ENCODE measurements at regions not wholly inside any gene's neighbourhood (a gene's known extent, or its start where the extent isn't known, plus 50 kb on each side); places are given as distances from the start of the nearest gene placed in this dataset.

DNA sequence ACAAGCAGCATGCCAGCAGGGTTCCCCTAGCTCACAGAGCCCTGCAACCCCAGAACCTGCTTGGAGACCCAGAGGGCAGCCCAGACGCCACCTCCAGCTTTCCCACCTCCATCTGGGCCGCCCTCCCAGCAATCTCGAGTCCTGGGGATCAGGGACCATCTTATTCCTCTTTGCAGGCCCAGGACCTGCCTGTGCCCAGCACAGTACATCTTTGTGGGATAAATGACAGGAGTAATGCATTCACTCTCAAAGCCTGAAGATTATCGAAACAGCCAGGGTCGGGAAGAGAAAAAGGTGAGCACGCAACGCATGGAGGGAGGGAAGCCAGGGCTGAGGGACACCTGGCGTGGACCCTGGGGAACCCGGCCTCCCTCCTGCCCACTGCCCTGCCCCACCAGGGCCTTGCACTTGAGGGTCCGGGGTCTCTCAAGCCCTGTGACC, 144.1 kb downstream of the NDUFA10 start:
- no peak for DNase-seq (ENCODE audit: low read depth in 1 of 2, low spot score in 1 of 2)
- no peak for TF ChIP-seq JUND (IDR thresholded peaks at IDR 0.05; ENCODE audit: low read depth)
- in situ Hi-C loops (cut with HindIII; ENCODE audit: low pct_unique_long_range_greater_than_20kb, low sequenced_read_pairs) = no loop called here

DNA sequence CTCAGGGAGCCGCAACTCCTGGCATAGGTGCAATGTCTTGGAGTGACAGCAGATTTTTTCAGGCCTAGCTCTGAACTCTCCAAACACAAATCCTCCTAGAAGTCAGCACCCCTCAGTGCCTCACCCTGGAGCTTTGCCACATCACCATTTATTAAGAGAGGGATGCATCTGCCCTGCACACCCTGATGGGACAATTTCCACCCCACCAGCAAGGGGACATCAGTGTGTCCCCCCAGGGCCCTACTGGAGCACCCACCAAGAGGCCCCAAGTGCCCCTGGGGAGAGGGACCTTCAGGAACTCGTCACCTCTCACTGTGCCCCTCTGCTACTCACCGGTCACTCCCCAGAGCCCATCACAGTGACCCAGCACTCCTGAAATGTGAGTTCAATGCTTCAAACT, 144.7 kb downstream of the NDUFA10 start:
- no peak for TF ChIP-seq JUND (IDR thresholded peaks at IDR 0.05; ENCODE audit: low read depth)
- no peak for DNase-seq (ENCODE audit: low read depth in 1 of 2, low spot score in 1 of 2)
- in situ Hi-C loops (cut with HindIII; ENCODE audit: low pct_unique_long_range_greater_than_20kb, low sequenced_read_pairs) = no loop called here

DNA sequence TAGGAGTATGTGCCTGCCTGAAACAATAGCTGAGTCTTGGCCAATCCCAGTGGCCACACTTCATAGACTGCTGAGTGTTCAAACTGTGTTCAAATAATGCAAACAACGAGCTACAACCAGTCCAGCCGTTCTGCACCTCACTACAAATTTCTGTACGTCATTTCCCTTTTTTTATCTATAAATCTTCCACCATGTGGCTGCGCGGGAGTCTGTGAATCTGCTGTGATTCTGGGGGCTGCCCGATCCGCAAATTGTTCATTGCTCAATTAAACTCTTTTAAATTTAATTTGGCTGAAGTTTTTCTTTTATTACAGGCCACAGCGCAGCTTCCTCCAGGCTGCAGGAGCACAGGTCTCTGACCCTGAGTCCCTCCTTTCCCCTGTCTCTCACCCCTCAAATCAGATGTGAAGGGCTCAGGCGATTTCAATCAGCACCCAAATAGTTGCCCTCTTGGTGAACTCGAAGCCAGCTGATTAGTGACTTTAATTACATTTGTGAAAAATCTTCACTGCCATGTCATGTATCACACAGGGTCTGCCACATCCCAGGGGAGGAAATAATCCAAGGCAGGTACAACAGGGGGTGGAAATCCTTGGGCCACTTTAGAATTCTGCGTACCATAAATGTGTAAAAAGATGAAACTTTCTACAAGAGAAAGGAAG, 145.6 kb downstream of the NDUFA10 start:
- in situ Hi-C loops (cut with HindIII; ENCODE audit: low pct_unique_long_range_greater_than_20kb, low sequenced_read_pairs) = no loop called here
- TF ChIP-seq JUND (IDR thresholded peaks at IDR 0.05; ENCODE audit: low read depth) = no peak
- no peak for DNase-seq (ENCODE audit: low read depth in 1 of 2, low spot score in 1 of 2)

DNA sequence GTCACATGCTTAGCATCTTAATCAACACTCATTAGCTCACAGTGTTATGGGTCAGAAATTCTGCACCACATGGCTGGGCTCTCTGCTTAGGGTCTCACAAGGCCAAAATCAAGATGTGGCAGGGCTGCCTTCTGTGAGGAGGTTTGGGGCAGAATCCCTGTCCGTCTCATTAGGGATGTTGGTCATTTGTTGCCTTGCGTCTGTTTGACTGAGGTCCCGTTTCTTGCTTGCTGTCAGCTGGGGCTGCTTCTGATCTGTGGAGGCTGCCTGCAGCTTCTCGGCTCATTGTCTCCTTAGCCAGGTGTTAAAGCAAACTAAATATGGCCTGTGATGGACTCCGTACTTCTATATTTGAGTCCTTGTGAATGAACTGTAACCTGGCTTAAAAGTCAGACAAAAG, 146.5 kb downstream of the NDUFA10 start:
- no peak for DNase-seq (ENCODE audit: low read depth in 1 of 2, low spot score in 1 of 2)
- in situ Hi-C loops (cut with HindIII; ENCODE audit: low pct_unique_long_range_greater_than_20kb, low sequenced_read_pairs) = no loop called here
- no peak for TF ChIP-seq JUND (IDR thresholded peaks at IDR 0.05; ENCODE audit: low read depth)

DNA sequence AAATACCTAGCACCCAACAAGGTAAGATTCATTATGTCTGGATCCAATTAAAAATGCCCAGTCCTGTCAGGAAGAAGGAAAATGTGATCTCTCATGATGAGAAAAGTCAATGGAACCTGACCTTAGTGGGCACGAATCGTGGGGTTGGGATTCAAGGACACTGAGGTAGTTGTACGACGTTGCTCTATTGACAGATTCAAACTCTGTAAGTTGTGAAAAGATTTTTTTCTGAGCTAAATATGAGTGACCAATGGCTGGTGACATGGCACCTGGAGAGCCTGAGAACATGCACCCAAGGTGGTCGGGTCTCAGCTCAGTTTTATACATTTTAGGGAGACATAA, 148.2 kb downstream of the NDUFA10 start:
- in situ Hi-C loops (cut with HindIII; ENCODE audit: low pct_unique_long_range_greater_than_20kb, low sequenced_read_pairs) = no loop called here
- no peak for TF ChIP-seq JUND (IDR thresholded peaks at IDR 0.05; ENCODE audit: low read depth)
- DNase-seq (ENCODE audit: low read depth in 1 of 2, low spot score in 1 of 2) = no peak

DNA sequence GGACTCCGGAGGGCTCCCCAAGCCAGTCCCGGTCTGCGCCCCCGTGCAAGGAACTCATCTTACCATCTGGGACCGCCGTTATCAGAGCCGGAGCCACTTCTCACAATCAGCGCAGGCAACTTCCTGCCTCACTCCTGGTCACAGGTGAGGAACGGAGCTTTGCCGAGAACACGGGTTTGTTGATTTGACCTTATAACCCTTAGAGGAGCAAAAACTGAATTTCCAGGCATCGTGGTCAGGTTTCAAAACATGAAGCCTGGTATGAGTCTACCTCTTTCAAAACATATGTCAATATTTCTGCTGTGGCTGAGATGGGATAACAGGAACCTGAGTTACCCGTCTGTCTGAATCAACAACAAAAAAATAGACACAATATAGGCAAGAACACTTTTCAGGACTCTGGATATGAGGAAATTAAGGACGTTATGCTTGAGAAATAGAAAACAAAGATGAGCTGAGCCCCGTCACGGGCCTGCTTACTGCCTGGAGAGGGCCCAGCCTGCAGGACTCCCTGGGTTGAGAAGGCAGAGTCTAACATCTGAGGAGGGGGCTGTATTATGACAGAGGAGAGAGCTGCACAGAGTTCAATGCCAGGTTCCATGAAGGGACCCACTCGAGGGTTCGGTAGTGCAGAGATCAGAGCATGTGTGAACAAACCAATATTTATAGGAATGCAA, 148.7 kb downstream of the NDUFA10 start:
- TF ChIP-seq JUND (IDR thresholded peaks at IDR 0.05; ENCODE audit: low read depth) = no peak
- in situ Hi-C loops (cut with HindIII; ENCODE audit: low pct_unique_long_range_greater_than_20kb, low sequenced_read_pairs) = no loop called here
- no peak for DNase-seq (ENCODE audit: low read depth in 1 of 2, low spot score in 1 of 2)

DNA sequence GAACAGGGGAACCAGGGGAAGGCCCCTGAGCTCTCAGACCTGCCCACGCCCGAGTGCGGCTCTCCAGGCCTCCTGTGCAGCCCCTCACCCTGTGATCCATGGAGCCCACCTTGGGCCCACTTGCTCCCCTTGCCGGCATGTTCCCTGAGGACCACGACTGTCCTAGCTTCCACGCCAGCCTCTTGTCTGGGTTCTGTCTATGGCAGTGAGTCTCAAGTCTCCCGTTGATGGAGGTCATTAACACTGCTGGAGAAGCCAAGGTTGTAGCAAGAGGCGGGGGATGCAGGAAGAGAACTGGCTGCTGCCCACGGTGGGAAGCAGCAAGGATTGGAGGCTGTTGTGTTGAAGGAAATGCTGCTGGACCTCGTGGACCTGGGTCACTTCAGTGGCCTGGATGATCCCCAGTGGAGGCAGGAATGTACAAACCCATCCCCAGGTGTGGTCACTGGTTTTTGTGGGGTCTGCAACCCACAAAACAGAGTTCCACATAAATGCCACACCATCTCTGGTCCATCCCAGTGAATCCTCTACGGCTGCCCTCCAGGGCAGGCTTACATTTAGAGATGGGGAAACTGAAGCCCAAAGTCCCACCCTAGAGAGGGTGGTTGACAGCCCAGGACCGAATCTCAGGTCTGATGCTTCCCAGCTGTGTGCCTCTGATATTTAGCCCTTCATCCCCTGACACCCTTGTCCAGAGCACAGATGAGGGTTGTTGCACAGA, 150.3 kb downstream of the NDUFA10 start:
- no peak for TF ChIP-seq JUND (IDR thresholded peaks at IDR 0.05; ENCODE audit: low read depth)
- DNase-seq (ENCODE audit: low read depth in 1 of 2, low spot score in 1 of 2) = no peak
- in situ Hi-C loops (cut with HindIII; ENCODE audit: low pct_unique_long_range_greater_than_20kb, low sequenced_read_pairs) = no loop called here

DNA sequence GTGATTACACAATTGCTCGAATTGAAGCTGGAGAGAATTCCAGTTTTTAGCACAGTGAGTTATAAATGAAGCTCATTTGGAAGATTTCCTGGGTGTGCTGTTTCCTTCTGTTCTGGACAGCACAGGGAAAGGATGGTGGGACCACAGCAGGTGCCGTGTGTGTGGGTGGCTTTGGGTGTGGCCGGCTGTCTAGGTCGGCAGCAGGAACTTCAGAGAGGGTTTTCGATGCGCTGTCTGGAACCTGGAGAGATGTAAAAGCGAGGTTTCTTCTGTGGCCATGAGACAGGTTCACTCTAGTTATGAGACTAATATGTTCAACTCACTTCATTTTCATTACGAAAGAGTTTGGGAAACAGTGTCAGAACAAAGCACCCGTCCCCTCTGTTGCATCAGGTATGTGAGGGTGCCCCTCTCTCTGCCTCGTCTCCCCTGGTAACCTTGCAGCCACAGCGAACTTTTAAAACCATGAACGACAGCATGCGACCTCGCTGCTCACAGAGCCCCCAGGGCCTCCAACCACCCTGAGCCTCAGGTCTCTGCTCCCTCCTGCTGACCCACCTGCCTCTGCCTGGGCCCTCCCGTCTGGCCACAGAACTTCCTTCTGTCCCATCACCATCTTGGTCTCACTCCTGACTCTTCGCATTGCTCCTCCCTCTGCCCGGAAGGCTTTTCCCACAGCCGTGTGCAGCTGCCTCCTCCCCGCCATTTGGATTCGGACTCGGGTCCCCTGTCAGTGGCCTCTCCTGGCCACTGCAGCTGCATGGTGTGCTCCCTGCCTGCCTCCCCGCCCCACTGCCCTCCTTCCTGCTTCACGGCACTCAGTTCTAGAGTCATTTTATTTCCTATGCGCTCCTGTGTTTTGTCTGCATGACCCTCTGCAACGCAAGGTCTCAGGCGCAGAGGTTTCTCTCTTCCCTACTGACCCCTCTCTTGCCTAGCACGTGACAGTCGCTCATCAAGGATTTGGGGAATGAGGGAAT, 151.2 kb downstream of the NDUFA10 start:
- no peak for DNase-seq (ENCODE audit: low read depth in 1 of 2, low spot score in 1 of 2)
- TF ChIP-seq JUND (IDR thresholded peaks at IDR 0.05; ENCODE audit: low read depth) = no peak
- in situ Hi-C loops (cut with HindIII; ENCODE audit: low pct_unique_long_range_greater_than_20kb, low sequenced_read_pairs) = no loop called here

DNA sequence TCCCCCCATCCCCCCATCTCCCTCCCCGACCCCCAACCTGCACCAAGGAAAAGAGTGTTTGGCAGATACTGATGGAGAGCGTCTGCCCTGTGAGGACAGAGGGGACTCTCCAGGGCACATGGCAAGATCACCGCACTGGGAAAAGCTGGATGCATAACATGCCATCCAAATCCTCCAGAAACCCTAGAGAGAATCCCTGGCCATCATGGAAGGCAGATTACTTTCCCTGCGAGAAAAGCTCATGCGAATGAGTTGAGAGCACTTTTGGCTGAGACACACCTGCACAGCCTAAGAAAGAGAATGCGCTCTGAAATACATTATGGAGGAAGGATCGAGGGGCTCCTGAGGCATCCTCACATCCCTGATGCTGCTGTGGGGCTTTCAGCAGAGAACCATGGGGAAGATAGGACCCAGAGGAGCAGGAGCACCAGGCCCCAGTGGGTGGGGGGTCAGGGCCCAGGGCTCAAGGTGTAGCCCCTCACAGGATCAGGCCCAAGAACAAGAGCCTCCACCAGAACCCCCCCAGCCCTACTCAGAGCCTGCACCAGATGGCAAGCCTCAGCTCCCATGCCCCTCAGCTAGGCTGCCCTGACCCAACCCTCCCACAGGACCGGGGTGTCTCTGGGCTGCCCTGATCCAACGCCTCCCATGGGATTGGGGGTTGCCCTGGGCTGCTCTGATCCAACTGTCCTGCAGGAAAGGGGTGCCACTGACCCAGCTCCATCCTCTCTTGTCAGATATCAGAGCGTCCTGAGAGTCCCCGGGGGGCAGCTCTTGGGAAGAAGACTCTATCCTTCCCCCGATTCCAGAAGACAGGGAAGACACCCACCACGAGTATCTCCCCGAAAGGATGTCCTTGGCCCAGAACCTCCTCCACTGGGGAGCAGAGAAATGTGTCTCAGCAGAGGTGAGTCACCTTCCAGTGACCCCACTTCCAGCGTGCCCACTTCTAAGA, 153.4 kb downstream of the NDUFA10 start:
- no peak for DNase-seq (ENCODE audit: low read depth in 1 of 2, low spot score in 1 of 2)
- TF ChIP-seq JUND (IDR thresholded peaks at IDR 0.05; ENCODE audit: low read depth) = no peak

DNA sequence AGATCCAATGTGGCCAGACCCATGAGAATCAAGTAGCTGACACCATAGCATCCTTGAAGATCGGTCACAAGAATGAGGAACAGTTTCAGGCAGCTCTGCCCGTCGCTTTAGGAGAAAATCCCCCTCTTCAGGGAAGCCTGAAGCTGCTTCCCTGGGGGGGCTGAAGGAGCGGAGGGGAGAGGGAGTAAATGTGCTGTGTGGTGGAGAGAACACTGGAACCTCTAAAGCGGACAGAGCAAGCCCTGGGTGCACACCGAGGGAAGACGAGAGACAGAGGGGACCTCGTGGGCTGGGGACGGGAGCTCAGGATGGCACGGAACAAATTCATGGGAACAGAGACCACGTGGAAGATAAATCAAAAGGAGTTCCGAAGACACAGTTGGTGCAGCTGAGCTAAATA, 154.3 kb downstream of the NDUFA10 start:
- no peak for TF ChIP-seq JUND (IDR thresholded peaks at IDR 0.05; ENCODE audit: low read depth)
- in situ Hi-C loops (cut with HindIII; ENCODE audit: low pct_unique_long_range_greater_than_20kb, low sequenced_read_pairs) = no loop called here
- no peak for DNase-seq (ENCODE audit: low read depth in 1 of 2, low spot score in 1 of 2)

More for the DNA sequence above, 153.4 kb downstream of the NDUFA10 start:
- in situ Hi-C loops (cut with HindIII; ENCODE audit: low pct_unique_long_range_greater_than_20kb, low sequenced_read_pairs) = no loop called here

DNA sequence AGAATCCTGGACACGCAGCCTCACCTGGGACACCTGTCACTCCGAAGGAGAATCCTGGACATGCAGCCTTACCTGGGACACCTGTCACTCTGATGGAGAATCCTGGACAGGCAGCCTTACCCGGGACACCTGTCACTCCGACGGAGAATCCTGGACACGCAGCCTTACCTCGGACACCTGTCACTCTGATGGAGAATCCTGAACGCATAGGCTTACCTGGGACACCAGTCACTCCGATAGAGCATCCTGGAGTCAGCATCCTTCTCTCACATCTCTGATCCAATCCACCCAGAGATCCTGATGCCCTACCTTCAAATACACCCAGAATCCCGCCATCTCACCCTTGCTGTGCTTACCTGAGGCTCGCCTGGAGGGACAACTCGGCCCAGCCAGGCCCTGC, 154.9 kb downstream of the NDUFA10 start:
- DNase-seq (ENCODE audit: low read depth in 1 of 2, low spot score in 1 of 2) = no peak
- in situ Hi-C loops (cut with HindIII; ENCODE audit: low pct_unique_long_range_greater_than_20kb, low sequenced_read_pairs) = no loop called here
- no peak for TF ChIP-seq JUND (IDR thresholded peaks at IDR 0.05; ENCODE audit: low read depth)
